PC-9 (cell line): ENCODE measurements at regions not wholly inside any gene's neighbourhood (a gene's known extent, or its start where the extent isn't known, plus 50 kb on each side); places are given as distances from the start of the nearest gene placed in this dataset.

ENCODE experiments used
- BruUV-seq: library from RNA; stranded (reverse); fragments of 400-500 nt; replicated peaks from 2 replicates; lab custom pipeline; 2021; lab: Mats Ljungman, UMichigan
- CTCF ChIA-PET: fragments of 300-600 bp; sonication (Branson Sonifier 250); formaldehyde crosslinking; loops from one replicate; lab custom pipeline; 2022; ENCODE audit warnings: antibody characterized with exemption; lab: Charles Lee
- POLR2A ChIA-PET: fragments of 300-600 bp; sonication (Branson Sonifier 250); formaldehyde crosslinking; loops from one replicate; lab custom pipeline; 2022; ENCODE audit warnings: antibody characterized with exemption; ENCODE audit not compliant: unreplicated experiment; lab: Charles Lee
- DNase-seq, 2 experiments: peaks; one replicate each; pipeline versions ENCODE4 v3.0.0 to v3.0.0-alpha.2; 2015 to 2022; ENCODE audit warnings: mixed read lengths in 1 of 2
- H2AFZ ChIP-seq: fragments of 200-600 bp; sonication (generic); 2 replicates; pipeline ENCODE4 v1.8.1; 2017; ENCODE audit warnings: antibody characterized with exemption
- H3F3A ChIP-seq: fragments of 200-600 bp; sonication (generic); 2 replicates; pipeline ENCODE4 v1.8.1; 2017; ENCODE audit warnings: antibody characterized with exemption, mild to moderate bottlenecking, low read depth; ENCODE audit not compliant: insufficient read depth
- H3K27ac ChIP-seq: fragments of 200-600 bp; sonication (generic); 2 replicates; pipeline ENCODE4 v1.6.1; 2016; ENCODE audit warnings: mixed run types
- H3K27me3 ChIP-seq: fragments of 200-600 bp; sonication (generic); 2 replicates; pipeline ENCODE4 v1.6.1; 2016; ENCODE audit warnings: low read depth, mixed run types; ENCODE audit not compliant: insufficient read depth
- H3K36me3 ChIP-seq: fragments of 200-600 bp; sonication (generic); 2 replicates; pipeline ENCODE4 v1.6.1; 2016; ENCODE audit warnings: low read depth, mixed run types
- H3K4me1 ChIP-seq: fragments of 200-600 bp; sonication (generic); replicated peaks from 2 replicates; pipeline ENCODE4 v1.6.1; 2016; ENCODE audit warnings: mixed run types; ENCODE audit not compliant: insufficient read depth
- H3K4me2 ChIP-seq: fragments of 200-600 bp; sonication (generic); 2 replicates; pipeline ENCODE4 v1.6.1; 2017; ENCODE audit warnings: mixed run types
- H3K4me3 ChIP-seq: fragments of 200-600 bp; sonication (generic); 2 replicates; pipeline ENCODE4 v1.6.1; 2016; ENCODE audit warnings: mixed run types
- H3K79me2 ChIP-seq: fragments of 200-600 bp; sonication (generic); 2 replicates; pipeline ENCODE4 v1.6.1; 2017; ENCODE audit warnings: low read depth, mixed run types
- H3K9me2 ChIP-seq: fragments of 200-600 bp; sonication (generic); 2 replicates; pipeline ENCODE4 v1.8.1; 2017; ENCODE audit warnings: mild to moderate bottlenecking; ENCODE audit not compliant: insufficient read depth
- H3K9me3 ChIP-seq: fragments of 200-600 bp; sonication (generic); 2 replicates; pipeline ENCODE4 v1.8.1; 2016; ENCODE audit warnings: low read depth; ENCODE audit not compliant: insufficient read depth
- H4K20me1 ChIP-seq: fragments of 200-600 bp; sonication (generic); 2 replicates; pipeline ENCODE4 v1.8.1; 2017; ENCODE audit not compliant: insufficient read depth
- EZH2 ChIP-seq: fragments of 200-600 bp; sonication (generic); IDR thresholded peaks from 2 replicates; pipeline ENCODE4 v1.8.0; 2017; ENCODE audit warnings: antibody characterized with exemption, low read depth
- intact Hi-C: fragments of 100-400 bp; cut with micrococcal nuclease; formaldehyde crosslinking; loops from one replicate; pipeline ENCODE4 v1.10.0; 2022; ENCODE audit not compliant: unreplicated experiment
- TF ChIP-seq, protein P1 (sequence below): fragments of 200-600 bp; sonication (generic); conservative IDR thresholded peaks from 2 replicates; pipeline ENCODE4 v1.6.1; 2017; ENCODE audit warnings: mixed run types, antibody characterized with exemption, mild to moderate bottlenecking, moderate library complexity

- no peaks in the 10 kb centered on the region for H4K20me1 ChIP-seq
- H3F3A ChIP-seq = no peaks in the 10 kb centered on the region
- no peaks in the 10 kb centered on the region for H3K79me2 ChIP-seq
- H3K9me3 ChIP-seq = no peaks in the 10 kb centered on the region
- H3K4me3 ChIP-seq = no peak overlapping the region
- no peaks in the 10 kb centered on the region for H3K27me3 ChIP-seq
- H3K4me1 ChIP-seq = no peaks in the 10 kb centered on the region
- H3K36me3 ChIP-seq = no peaks in the 10 kb centered on the region
- H2AFZ ChIP-seq = no peak overlapping the region
- ChIA-PET CTCF (no interaction called here), POLR2A (no interaction called here)
- intact Hi-C loops = no loop called here
- no TSS peak for BruUV-seq
- no peaks in the 10 kb centered on the region for H3K9me2 ChIP-seq
- DNase-seq = no peak
- no peak overlapping the region for H3K27ac ChIP-seq
- no peak for TF ChIP-seq EZH2
- TF ChIP-seq, protein P1, sequence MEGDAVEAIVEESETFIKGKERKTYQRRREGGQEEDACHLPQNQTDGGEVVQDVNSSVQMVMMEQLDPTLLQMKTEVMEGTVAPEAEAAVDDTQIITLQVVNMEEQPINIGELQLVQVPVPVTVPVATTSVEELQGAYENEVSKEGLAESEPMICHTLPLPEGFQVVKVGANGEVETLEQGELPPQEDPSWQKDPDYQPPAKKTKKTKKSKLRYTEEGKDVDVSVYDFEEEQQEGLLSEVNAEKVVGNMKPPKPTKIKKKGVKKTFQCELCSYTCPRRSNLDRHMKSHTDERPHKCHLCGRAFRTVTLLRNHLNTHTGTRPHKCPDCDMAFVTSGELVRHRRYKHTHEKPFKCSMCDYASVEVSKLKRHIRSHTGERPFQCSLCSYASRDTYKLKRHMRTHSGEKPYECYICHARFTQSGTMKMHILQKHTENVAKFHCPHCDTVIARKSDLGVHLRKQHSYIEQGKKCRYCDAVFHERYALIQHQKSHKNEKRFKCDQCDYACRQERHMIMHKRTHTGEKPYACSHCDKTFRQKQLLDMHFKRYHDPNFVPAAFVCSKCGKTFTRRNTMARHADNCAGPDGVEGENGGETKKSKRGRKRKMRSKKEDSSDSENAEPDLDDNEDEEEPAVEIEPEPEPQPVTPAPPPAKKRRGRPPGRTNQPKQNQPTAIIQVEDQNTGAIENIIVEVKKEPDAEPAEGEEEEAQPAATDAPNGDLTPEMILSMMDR = no peak
- no peak overlapping the region for H3K4me2 ChIP-seq
Measured at GRCh38 chr11:41982276-41982675, 522.8 kb upstream of the LRRC4C start.

GRCh38 chr11:41982975-41983374 lies 523.5 kb upstream of the LRRC4C start:
- Histone ChIP-seq H3K27me3 (no peaks in the 10 kb centered on the region), H3K27ac (no peak overlapping the region), H3K9me2 (no peaks in the 10 kb centered on the region), H3K79me2 (no peaks in the 10 kb centered on the region), H3K4me3 (no peak overlapping the region), H3K4me2 (no peak overlapping the region), H3F3A (no peaks in the 10 kb centered on the region), H4K20me1 (no peaks in the 10 kb centered on the region), H3K36me3 (no peaks in the 10 kb centered on the region), H3K9me3 (no peaks in the 10 kb centered on the region), H2AFZ (no peak overlapping the region), H3K4me1 (no peaks in the 10 kb centered on the region)
- no peak for DNase-seq
- ChIA-PET POLR2A (interaction anchor here (0.6 kb wide), 1 partner anchor 1330 kb away, joined by 7 read pairs; no protein-coding TSS in a partner anchor), CTCF (no interaction called here)
- intact Hi-C loops = no loop called here
- BruUV-seq = no TSS peak
- TF ChIP-seq EZH2 = no peak
- TF ChIP-seq, protein P1 = no peak

DNA sequence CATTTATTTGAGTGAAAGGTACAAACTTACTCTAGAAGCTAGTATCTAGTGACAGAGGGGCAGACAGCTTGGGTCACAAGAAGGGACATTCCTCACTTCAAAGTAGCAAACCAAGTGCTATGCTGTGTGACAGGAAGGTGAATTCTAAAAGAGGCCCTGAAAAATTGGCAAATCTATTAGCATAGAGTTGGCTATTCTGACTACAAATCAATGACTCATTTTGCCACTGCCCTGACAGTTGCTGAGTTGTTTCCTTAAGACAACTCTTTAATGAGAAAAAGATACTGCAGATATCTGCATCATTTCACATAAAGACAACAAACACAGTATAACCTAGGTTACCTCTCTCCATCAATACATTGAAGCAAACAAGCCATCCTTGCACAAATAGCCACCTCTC lies 524.0 kb upstream of the LRRC4C start:
- Histone ChIP-seq H3K4me1 (no peaks in the 10 kb centered on the region), H3K4me2 (no peak overlapping the region), H3K9me3 (no peaks in the 10 kb centered on the region), H3K9me2 (no peaks in the 10 kb centered on the region), H3K27me3 (no peaks in the 10 kb centered on the region), H2AFZ (no peak overlapping the region), H4K20me1 (no peaks in the 10 kb centered on the region), H3K4me3 (no peak overlapping the region), H3F3A (no peaks in the 10 kb centered on the region), H3K79me2 (no peaks in the 10 kb centered on the region), H3K27ac (no peak overlapping the region), H3K36me3 (no peaks in the 10 kb centered on the region)
- no TSS peak for BruUV-seq
- ChIA-PET POLR2A (no interaction called here), CTCF (no interaction called here)
- no peak for DNase-seq
- no peak for TF ChIP-seq EZH2
- TF ChIP-seq, protein P1 = no peak
- intact Hi-C loops = no loop called here
